ENCODE measurements at regions not wholly inside any gene's neighbourhood (a gene's known extent, or its start where the extent isn't known, plus 50 kb on each side); places are given as distances from the start of the nearest gene placed in this dataset.

DNA sequence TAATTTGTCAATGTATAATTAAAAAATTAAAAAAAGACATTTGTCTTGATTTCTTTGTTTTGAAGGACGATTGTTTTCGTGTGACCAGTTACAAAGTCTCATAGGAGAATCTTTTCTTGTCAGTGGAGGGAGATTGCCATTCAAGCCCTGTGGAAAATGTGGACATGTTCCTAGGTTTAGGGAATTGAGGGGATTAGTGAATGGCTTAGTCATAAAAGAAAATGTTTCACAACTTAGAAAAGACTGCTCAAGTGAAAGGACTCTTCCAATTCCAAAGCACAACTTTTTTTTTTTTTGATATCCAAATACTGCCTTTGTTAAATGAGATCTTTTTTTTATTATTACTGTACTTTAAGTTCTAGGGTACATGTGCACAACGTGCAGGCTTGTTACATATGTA lies 140.7 kb upstream of the HABP2 start:
- TF ChIP-seq, protein P1, sequence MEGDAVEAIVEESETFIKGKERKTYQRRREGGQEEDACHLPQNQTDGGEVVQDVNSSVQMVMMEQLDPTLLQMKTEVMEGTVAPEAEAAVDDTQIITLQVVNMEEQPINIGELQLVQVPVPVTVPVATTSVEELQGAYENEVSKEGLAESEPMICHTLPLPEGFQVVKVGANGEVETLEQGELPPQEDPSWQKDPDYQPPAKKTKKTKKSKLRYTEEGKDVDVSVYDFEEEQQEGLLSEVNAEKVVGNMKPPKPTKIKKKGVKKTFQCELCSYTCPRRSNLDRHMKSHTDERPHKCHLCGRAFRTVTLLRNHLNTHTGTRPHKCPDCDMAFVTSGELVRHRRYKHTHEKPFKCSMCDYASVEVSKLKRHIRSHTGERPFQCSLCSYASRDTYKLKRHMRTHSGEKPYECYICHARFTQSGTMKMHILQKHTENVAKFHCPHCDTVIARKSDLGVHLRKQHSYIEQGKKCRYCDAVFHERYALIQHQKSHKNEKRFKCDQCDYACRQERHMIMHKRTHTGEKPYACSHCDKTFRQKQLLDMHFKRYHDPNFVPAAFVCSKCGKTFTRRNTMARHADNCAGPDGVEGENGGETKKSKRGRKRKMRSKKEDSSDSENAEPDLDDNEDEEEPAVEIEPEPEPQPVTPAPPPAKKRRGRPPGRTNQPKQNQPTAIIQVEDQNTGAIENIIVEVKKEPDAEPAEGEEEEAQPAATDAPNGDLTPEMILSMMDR (conservative IDR thresholded peaks at IDR 0.05; ENCODE audit: low read length): no peak
- TF ChIP-seq EZH2phosphoT487 (IDR thresholded peaks at IDR 0.05; ENCODE audit: borderline replicate concordance, low read depth, low read length): no peak
